Activated B cell treated with CpG ODN at 0.5 μM for 24 hours (primary cell): ENCODE measurements at regions not wholly inside any gene's neighbourhood (a gene's known extent, or its start where the extent isn't known, plus 50 kb on each side); places are given as distances from the start of the nearest gene placed in this dataset.

Experiments used
- ATAC-seq: fragments of 200-7000 bp; cut with Tn5 transposase; one replicate; pipeline ENCODE4 v1.10.0; 2021; ENCODE audit warnings: low read depth, mild to moderate bottlenecking, moderate library complexity
- CTCF ChIA-PET: fragments of 350-600 bp; sonication (Branson Sonifier 250); formaldehyde crosslinking; loops from one replicate; lab custom pipeline; 2021; ENCODE audit warnings: antibody characterized with exemption; lab: Charles Lee
- POLR2A ChIA-PET: fragments of 350-600 bp; sonication (Branson Sonifier 250); formaldehyde crosslinking; loops from one replicate; lab custom pipeline; 2021; ENCODE audit warnings: antibody characterized with exemption; lab: Charles Lee
- DNase-seq: peaks from one replicate; pipeline ENCODE4 v3.0.0; 2022
- H3K27ac Mint-ChIP-seq: one replicate; pipeline ENCODE4 v1.8.0; 2020; ENCODE audit warnings: mixed read lengths
- H3K27me3 Mint-ChIP-seq: one replicate; pipeline ENCODE4 v1.8.0; 2021; ENCODE audit warnings: mixed read lengths
- H3K36me3 Mint-ChIP-seq: one replicate; pipeline ENCODE4 v1.8.0; 2021; ENCODE audit warnings: low read depth, mixed read lengths
- H3K4me1 Mint-ChIP-seq: one replicate; pipeline ENCODE4 v1.8.0; 2021; ENCODE audit warnings: mixed read lengths
- H3K4me3 Mint-ChIP-seq: one replicate; pipeline ENCODE4 v1.8.0; 2020; ENCODE audit warnings: mild to moderate bottlenecking, mixed read lengths
- H3K9me3 Mint-ChIP-seq: one replicate; pipeline ENCODE4 v1.8.0; 2020; ENCODE audit warnings: mixed read lengths
- intact Hi-C: fragments of 100-400 bp; cut with micrococcal nuclease; formaldehyde crosslinking; loops from one replicate; pipeline ENCODE4 v1.15.1; 2024
- TF ChIP-seq, protein P1 (sequence below): fragments of 200-600 bp; IDR thresholded peaks from one replicate; pipeline ENCODE4 v1.8.0; 2022; ENCODE audit warnings: antibody characterized with exemption, mild to moderate bottlenecking

DNA sequence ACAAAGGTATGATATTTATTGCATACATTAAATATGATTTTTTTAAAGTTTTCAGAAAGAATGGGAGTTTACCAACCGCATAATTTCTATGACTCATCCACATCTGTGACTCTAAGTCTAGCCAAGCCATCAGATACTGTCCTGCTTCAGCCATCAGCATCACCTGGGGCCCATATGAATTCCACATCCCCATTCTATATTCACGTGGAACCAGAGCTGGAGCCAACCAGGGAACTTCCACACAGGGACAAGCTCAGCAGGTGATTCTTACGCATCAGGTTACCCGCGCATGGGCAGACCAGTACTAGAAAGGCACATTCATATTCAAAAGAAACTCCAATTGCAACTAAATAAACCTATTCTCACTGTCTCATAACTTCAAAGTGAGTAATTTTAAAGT is 817.7 kb upstream of the IGFBP3 start:
- intact Hi-C loops: no loop called here
- H3K4me1 Mint-ChIP-seq: no peaks in the 10 kb centered on the region
- H3K4me3 Mint-ChIP-seq: no peak overlapping the region
- TF ChIP-seq, protein P1, sequence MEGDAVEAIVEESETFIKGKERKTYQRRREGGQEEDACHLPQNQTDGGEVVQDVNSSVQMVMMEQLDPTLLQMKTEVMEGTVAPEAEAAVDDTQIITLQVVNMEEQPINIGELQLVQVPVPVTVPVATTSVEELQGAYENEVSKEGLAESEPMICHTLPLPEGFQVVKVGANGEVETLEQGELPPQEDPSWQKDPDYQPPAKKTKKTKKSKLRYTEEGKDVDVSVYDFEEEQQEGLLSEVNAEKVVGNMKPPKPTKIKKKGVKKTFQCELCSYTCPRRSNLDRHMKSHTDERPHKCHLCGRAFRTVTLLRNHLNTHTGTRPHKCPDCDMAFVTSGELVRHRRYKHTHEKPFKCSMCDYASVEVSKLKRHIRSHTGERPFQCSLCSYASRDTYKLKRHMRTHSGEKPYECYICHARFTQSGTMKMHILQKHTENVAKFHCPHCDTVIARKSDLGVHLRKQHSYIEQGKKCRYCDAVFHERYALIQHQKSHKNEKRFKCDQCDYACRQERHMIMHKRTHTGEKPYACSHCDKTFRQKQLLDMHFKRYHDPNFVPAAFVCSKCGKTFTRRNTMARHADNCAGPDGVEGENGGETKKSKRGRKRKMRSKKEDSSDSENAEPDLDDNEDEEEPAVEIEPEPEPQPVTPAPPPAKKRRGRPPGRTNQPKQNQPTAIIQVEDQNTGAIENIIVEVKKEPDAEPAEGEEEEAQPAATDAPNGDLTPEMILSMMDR: no peak
- no peaks in the 10 kb centered on the region for H3K36me3 Mint-ChIP-seq
- DNase-seq: no peak
- POLR2A ChIA-PET: no interaction called here
- no peak overlapping the region for H3K27ac Mint-ChIP-seq
- no peak for ATAC-seq
- peaks cover 4% of the 10 kb centered on the region for H3K9me3 Mint-ChIP-seq
- H3K27me3 Mint-ChIP-seq: no peaks in the 10 kb centered on the region
- CTCF ChIA-PET: no interaction called here

DNA sequence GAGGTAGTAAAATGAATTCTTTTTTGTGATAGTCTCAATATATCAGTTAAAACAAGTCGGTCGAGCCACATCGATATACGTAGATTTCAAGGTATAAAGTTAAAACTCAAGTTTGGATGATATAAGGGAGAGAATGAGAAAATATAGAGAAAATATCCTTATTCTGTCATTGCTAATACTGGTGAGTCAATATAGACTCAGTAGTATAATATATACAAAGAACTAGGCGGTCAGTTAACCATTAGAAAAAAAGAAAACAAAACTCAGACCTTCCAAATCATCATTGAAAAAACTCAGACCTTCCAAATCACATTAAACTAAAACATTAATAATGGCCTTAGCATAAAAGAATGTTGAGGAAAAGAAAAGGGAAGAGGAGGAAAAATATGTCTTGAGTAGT is 817.1 kb upstream of the IGFBP3 start:
- TF ChIP-seq, protein P1: no peak
- ChIA-PET CTCF (no interaction called here), POLR2A (no interaction called here)
- H3K27ac Mint-ChIP-seq: no peak overlapping the region
- no peaks in the 10 kb centered on the region for H3K36me3 Mint-ChIP-seq
- no peaks in the 10 kb centered on the region for H3K27me3 Mint-ChIP-seq
- DNase-seq: no peak
- H3K4me3 Mint-ChIP-seq: no peak overlapping the region
- H3K9me3 Mint-ChIP-seq: peaks cover 4% of the 10 kb centered on the region
- no peak for ATAC-seq
- intact Hi-C loops: no loop called here
- no peaks in the 10 kb centered on the region for H3K4me1 Mint-ChIP-seq

GRCh38 chr7:46725838-46726237 is 804.8 kb upstream of the IGFBP3 start:
- no peaks in the 10 kb centered on the region for H3K36me3 Mint-ChIP-seq
- ChIA-PET CTCF (no interaction called here), POLR2A (no interaction called here)
- peaks cover 7% of the 10 kb centered on the region for H3K9me3 Mint-ChIP-seq
- no peak for ATAC-seq
- DNase-seq: no peak
- TF ChIP-seq, protein P1: no peak
- no peaks in the 10 kb centered on the region for H3K27me3 Mint-ChIP-seq
- H3K4me3 Mint-ChIP-seq: no peak overlapping the region
- no peaks in the 10 kb centered on the region for H3K4me1 Mint-ChIP-seq
- intact Hi-C loops: no loop called here
- no peak overlapping the region for H3K27ac Mint-ChIP-seq

DNA sequence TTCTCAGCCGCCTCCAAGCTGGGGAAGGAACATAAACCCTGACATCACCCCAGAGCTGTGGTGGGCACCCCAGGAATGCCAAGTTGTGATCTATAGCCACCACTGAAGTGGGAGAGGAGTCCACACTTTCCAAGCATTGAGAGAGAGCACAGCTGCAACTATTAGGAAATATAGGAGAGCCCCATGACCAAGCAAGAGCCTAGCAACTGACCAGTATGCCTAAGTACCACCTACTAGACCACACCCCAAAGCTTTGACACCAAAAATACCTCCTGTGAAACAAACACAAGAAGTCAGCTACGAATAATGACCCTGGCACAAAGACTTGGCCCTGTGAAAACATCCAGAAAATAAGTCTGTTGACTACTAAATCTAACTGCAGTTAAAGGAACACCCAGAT is 804.1 kb upstream of the IGFBP3 start:
- ATAC-seq: no peak
- Mint-ChIP-seq H3K27me3 (no peaks in the 10 kb centered on the region), H3K36me3 (no peaks in the 10 kb centered on the region), H3K4me3 (no peak overlapping the region), H3K4me1 (no peaks in the 10 kb centered on the region), H3K9me3 (peaks cover 7% of the 10 kb centered on the region), H3K27ac (no peak overlapping the region)
- ChIA-PET CTCF (no interaction called here), POLR2A (no interaction called here)
- intact Hi-C loops: no loop called here
- TF ChIP-seq, protein P1: no peak
- no peak for DNase-seq

DNA sequence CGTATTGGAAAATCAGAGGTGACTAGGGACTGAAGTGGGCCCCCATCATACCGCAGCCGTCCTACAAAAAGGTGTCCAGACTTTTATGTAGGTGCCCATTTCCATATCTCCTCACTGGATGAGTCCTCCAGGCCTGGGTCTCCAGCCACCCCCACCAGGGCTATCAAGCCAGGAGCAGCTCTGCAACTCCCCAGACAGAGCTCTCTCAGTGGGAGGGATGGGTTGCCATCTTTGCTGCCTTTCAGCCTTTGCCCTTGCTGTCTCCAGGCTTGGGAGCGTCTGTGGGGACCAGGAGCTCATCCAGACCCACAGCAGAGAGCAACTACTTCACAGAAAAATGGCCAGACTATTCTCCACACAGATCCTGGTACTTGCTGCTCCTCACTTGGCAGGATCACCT is 802.7 kb upstream of the IGFBP3 start:
- TF ChIP-seq, protein P1: no peak
- ATAC-seq (no peak), DNase-seq (no peak)
- H3K9me3 Mint-ChIP-seq: peaks cover 7% of the 10 kb centered on the region
- H3K27me3 Mint-ChIP-seq: no peaks in the 10 kb centered on the region
- no peak overlapping the region for H3K4me3 Mint-ChIP-seq
- no peak overlapping the region for H3K27ac Mint-ChIP-seq
- H3K4me1 Mint-ChIP-seq: no peaks in the 10 kb centered on the region
- ChIA-PET CTCF (no interaction called here), POLR2A (no interaction called here)
- intact Hi-C loops: no loop called here
- H3K36me3 Mint-ChIP-seq: no peaks in the 10 kb centered on the region
